Liver (tissue), 2 donors: ENCODE measurements at regions not wholly inside any gene's neighbourhood (a gene's known extent, or its start where the extent isn't known, plus 50 kb on each side); places are given as distances from the start of the nearest gene placed in this dataset.

Experiments
- GABPA ChIP-seq, 2 donors: IDR thresholded peaks in 1 of 2; conservative IDR thresholded peaks in 1 of 2; 2 replicates each; pipeline ENCODE4 v1.6.1; 2016; ENCODE audit warnings: antibody characterized with exemption in 2 of 2, mild to moderate bottlenecking in 1 of 2, moderate library complexity in 1 of 2
- YY1 ChIP-seq: IDR thresholded peaks from 2 replicates; pipeline ENCODE4 v1.6.1; 2016; ENCODE audit warnings: antibody characterized with exemption, mild to moderate bottlenecking
- TF ChIP-seq, protein P1 (sequence below): IDR thresholded peaks from 2 replicates; pipeline ENCODE4 v1.6.1; 2016; ENCODE audit warnings: antibody characterized with exemption
- TF ChIP-seq, protein P2 (sequence below): IDR thresholded peaks from 2 replicates; pipeline ENCODE4 v1.6.1; 2016; ENCODE audit warnings: antibody characterized with exemption, mild to moderate bottlenecking
- donor health status: healthy.

DNA sequence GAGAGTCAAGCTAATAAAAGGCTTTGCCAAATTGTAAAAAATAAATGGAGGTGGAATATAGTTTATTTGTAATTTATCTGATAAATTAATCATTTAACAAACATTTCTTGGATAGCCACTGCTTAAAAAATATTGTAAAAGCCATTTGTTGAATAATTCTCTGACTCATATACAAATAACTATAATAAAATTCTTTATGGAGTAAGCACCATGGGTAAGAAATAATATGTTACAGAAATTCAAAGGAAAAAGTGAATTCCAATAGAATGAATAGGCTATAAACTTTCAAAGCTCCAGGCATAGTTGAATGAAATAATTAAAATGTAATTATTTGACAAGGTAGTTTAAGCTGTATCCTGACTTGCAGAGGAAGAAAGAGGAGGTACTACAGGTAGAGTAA is 291.4 kb upstream of the TMEM229A start:
- TF ChIP-seq YY1 (no peak), GABPA (IDR thresholded peaks at IDR 0.05 in 1 of 2, conservative IDR thresholded peaks at IDR 0.05 in 1 of 2) (no peak)
- TF ChIP-seq, protein P1, sequence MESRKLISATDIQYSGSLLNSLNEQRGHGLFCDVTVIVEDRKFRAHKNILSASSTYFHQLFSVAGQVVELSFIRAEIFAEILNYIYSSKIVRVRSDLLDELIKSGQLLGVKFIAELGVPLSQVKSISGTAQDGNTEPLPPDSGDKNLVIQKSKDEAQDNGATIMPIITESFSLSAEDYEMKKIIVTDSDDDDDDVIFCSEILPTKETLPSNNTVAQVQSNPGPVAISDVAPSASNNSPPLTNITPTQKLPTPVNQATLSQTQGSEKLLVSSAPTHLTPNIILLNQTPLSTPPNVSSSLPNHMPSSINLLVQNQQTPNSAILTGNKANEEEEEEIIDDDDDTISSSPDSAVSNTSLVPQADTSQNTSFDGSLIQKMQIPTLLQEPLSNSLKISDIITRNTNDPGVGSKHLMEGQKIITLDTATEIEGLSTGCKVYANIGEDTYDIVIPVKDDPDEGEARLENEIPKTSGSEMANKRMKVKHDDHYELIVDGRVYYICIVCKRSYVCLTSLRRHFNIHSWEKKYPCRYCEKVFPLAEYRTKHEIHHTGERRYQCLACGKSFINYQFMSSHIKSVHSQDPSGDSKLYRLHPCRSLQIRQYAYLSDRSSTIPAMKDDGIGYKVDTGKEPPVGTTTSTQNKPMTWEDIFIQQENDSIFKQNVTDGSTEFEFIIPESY = no peak
- TF ChIP-seq, protein P2, sequence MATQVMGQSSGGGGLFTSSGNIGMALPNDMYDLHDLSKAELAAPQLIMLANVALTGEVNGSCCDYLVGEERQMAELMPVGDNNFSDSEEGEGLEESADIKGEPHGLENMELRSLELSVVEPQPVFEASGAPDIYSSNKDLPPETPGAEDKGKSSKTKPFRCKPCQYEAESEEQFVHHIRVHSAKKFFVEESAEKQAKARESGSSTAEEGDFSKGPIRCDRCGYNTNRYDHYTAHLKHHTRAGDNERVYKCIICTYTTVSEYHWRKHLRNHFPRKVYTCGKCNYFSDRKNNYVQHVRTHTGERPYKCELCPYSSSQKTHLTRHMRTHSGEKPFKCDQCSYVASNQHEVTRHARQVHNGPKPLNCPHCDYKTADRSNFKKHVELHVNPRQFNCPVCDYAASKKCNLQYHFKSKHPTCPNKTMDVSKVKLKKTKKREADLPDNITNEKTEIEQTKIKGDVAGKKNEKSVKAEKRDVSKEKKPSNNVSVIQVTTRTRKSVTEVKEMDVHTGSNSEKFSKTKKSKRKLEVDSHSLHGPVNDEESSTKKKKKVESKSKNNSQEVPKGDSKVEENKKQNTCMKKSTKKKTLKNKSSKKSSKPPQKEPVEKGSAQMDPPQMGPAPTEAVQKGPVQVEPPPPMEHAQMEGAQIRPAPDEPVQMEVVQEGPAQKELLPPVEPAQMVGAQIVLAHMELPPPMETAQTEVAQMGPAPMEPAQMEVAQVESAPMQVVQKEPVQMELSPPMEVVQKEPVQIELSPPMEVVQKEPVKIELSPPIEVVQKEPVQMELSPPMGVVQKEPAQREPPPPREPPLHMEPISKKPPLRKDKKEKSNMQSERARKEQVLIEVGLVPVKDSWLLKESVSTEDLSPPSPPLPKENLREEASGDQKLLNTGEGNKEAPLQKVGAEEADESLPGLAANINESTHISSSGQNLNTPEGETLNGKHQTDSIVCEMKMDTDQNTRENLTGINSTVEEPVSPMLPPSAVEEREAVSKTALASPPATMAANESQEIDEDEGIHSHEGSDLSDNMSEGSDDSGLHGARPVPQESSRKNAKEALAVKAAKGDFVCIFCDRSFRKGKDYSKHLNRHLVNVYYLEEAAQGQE = no peak
